H9 (cell line): ENCODE measurements at regions not wholly inside any gene's neighbourhood (a gene's known extent, or its start where the extent isn't known, plus 50 kb on each side); places are given as distances from the start of the nearest gene placed in this dataset.

Source experiments
- DNase-seq: peaks from one replicate; pipeline ENCODE4 v3.0.0-alpha.2; 2017
- H2AFZ ChIP-seq: one replicate; pipeline ENCODE4 v1.6.1; 2013; ENCODE audit warnings: mild to moderate bottlenecking, low read length, control low read depth, moderate library complexity
- H2AK5ac ChIP-seq: 2 replicates; pipeline ENCODE4 v1.6.1; 2013; ENCODE audit warnings: low read length, control low read depth, mixed read lengths; ENCODE audit not compliant: insufficient read length
- H2BK120ac ChIP-seq: one replicate; pipeline ENCODE4 v1.6.1; 2013; ENCODE audit warnings: low read depth, mild to moderate bottlenecking, low read length, control low read depth, inconsistent platforms; ENCODE audit not compliant: poor library complexity, severe bottlenecking
- H2BK12ac ChIP-seq: 2 replicates; pipeline ENCODE4 v1.6.1; 2013; ENCODE audit warnings: low read length, control low read depth, mixed read lengths, low read depth; ENCODE audit not compliant: insufficient read length
- H2BK15ac ChIP-seq: 2 replicates; pipeline ENCODE4 v1.6.1; 2013; ENCODE audit warnings: low read depth, low read length, control low read depth
- H2BK20ac ChIP-seq: one replicate; pipeline ENCODE4 v1.6.1; 2013; ENCODE audit warnings: low read depth, mild to moderate bottlenecking, low read length, control low read depth, inconsistent platforms; ENCODE audit not compliant: poor library complexity, severe bottlenecking
- H2BK5ac ChIP-seq: 2 replicates; pipeline ENCODE4 v1.6.1; 2013; ENCODE audit warnings: low read length, control low read depth, mixed read lengths; ENCODE audit not compliant: insufficient read length
- H3K14ac ChIP-seq: 2 replicates; pipeline ENCODE4 v1.6.1; 2013; ENCODE audit warnings: low read length, control low read depth; ENCODE audit not compliant: insufficient read depth
- H3K18ac ChIP-seq: 2 replicates; pipeline ENCODE4 v1.6.1; 2013; ENCODE audit warnings: low read depth, mild to moderate bottlenecking, mixed read lengths, low read length, control low read depth; ENCODE audit not compliant: insufficient read length
- H3K23ac ChIP-seq: 2 replicates; pipeline ENCODE4 v1.6.1; 2013; ENCODE audit warnings: low read length, control low read depth, mixed read lengths, low read depth; ENCODE audit not compliant: insufficient read length
- H3K23me2 ChIP-seq: 2 replicates; pipeline ENCODE4 v1.6.1; 2013; ENCODE audit warnings: low read depth, mild to moderate bottlenecking, mixed read lengths, low read length, control low read depth; ENCODE audit not compliant: insufficient read length, poor library complexity, severe bottlenecking
- H3K27ac ChIP-seq: 2 replicates; pipeline ENCODE4 v1.5.1; 2013; ENCODE audit warnings: low read length, control low read depth, mixed read lengths, low read depth; ENCODE audit not compliant: insufficient read length
- H3K27me3 ChIP-seq: 2 replicates; pipeline ENCODE4 v1.6.1; 2013; ENCODE audit warnings: low read length, control low read depth, inconsistent platforms; ENCODE audit not compliant: insufficient read depth
- H3K4ac ChIP-seq: 2 replicates; pipeline ENCODE4 v1.6.1; 2013; ENCODE audit warnings: low read depth, mild to moderate bottlenecking, control low read depth, inconsistent platforms, low read length, moderate library complexity
- H3K4me1 ChIP-seq: 2 replicates; pipeline ENCODE4 v1.6.1; 2013; ENCODE audit warnings: low read length, control low read depth, inconsistent platforms; ENCODE audit not compliant: insufficient read depth
- H3K4me2 ChIP-seq: 2 replicates; pipeline ENCODE4 v1.6.1; 2013; ENCODE audit warnings: low read length, control low read depth, mixed read lengths; ENCODE audit not compliant: insufficient read length, insufficient read depth
- H3K56ac ChIP-seq: 2 replicates; pipeline ENCODE4 v1.6.1; 2013; ENCODE audit warnings: low read depth, mild to moderate bottlenecking, mixed read lengths, low read length, control low read depth; ENCODE audit not compliant: insufficient read length
- H3K79me1 ChIP-seq: 2 replicates; pipeline ENCODE4 v1.6.1; 2013; ENCODE audit warnings: low read depth, mild to moderate bottlenecking, moderate library complexity, low read length, control low read depth, inconsistent platforms; ENCODE audit not compliant: insufficient read depth, poor library complexity, severe bottlenecking
- H3K79me2 ChIP-seq: 2 replicates; pipeline ENCODE4 v1.6.1; 2013; ENCODE audit warnings: low read length, control low read depth, inconsistent platforms; ENCODE audit not compliant: insufficient read depth
- H3K9ac ChIP-seq: 2 replicates; pipeline ENCODE4 v1.6.1; 2013; ENCODE audit warnings: low read length, control low read depth, mixed read lengths; ENCODE audit not compliant: insufficient read length; ENCODE audit errors: extremely low read depth
- H3K9me3 ChIP-seq: one replicate; pipeline ENCODE4 v1.6.1; 2013; ENCODE audit warnings: low read depth, low read length, inconsistent platforms; ENCODE audit not compliant: control insufficient read depth
- H3T11ph ChIP-seq: one replicate; pipeline ENCODE4 v1.6.1; 2013; ENCODE audit warnings: mild to moderate bottlenecking, low read length, control low read depth, inconsistent platforms
- H4K20me1 ChIP-seq: one replicate; pipeline ENCODE4 v1.6.1; 2013; ENCODE audit not compliant: control insufficient read depth, insufficient read length, insufficient read depth
- H4K5ac ChIP-seq: 2 replicates; pipeline ENCODE4 v1.6.1; 2013; ENCODE audit warnings: low read depth, mild to moderate bottlenecking, mixed read lengths, low read length, control low read depth; ENCODE audit not compliant: insufficient read length
- H4K8ac ChIP-seq: replicated peaks from 2 replicates; pipeline ENCODE4 v1.6.1; 2013; ENCODE audit warnings: low read length, control low read depth, mixed read lengths, low read depth; ENCODE audit not compliant: insufficient read length
- H4K91ac ChIP-seq: 2 replicates; pipeline ENCODE4 v1.6.1; 2013; ENCODE audit warnings: low read depth, mild to moderate bottlenecking, moderate library complexity, mixed read lengths, low read length, control low read depth; ENCODE audit not compliant: insufficient read length
- H3K27ac Mint-ChIP-seq, 3 experiments: 2 replicates in 2 of 3; 3 replicates in 1 of 3; pipeline ENCODE4 v1.8.0; 2020 to 2021; ENCODE audit warnings: mixed read lengths in 3 of 3, mild to moderate bottlenecking in 1 of 3, moderate library complexity in 1 of 3
- H3K27me3 Mint-ChIP-seq: 2 replicates; pipeline ENCODE4 v1.8.0; 2021; ENCODE audit warnings: low read depth, mild to moderate bottlenecking, moderate library complexity, mixed read lengths
- H3K36me3 Mint-ChIP-seq, 3 experiments: 2 replicates in 2 of 3; 3 replicates in 1 of 3; pipeline ENCODE4 v1.8.0; 2020 to 2021; ENCODE audit warnings: low read depth in 3 of 3, mixed read lengths in 3 of 3; ENCODE audit not compliant: insufficient read depth in 1 of 3
- H3K4me1 Mint-ChIP-seq, 2 experiments: 2 replicates each; pipeline ENCODE4 v1.8.0; 2020; ENCODE audit warnings: mixed read lengths in 2 of 2
- H3K4me3 Mint-ChIP-seq, 2 experiments: 2 replicates in 1 of 2; 3 replicates in 1 of 2; pipeline ENCODE4 v1.8.0; 2020 to 2021; ENCODE audit warnings: mild to moderate bottlenecking in 2 of 2, mixed read lengths in 2 of 2, moderate library complexity in 1 of 2
- H3K9me3 Mint-ChIP-seq, 2 experiments: 2 replicates in 1 of 2; 3 replicates in 1 of 2; pipeline ENCODE4 v1.8.0; 2020; ENCODE audit warnings: mild to moderate bottlenecking in 2 of 2, mixed read lengths in 2 of 2, moderate library complexity in 1 of 2
- WGBS: extraction: QIAGEN DNeasy Blood & Tissue Kit; methylation state at CpG from one replicate; pipeline ENCODE4 v1.1.7; 2013; ENCODE audit warnings: missing lambda C conversion rate, low lambda C conversion rate, mixed read lengths; ENCODE audit not compliant: insufficient read length; ENCODE audit errors: extremely low coverage; 5-methylcytosine and 5-hydroxymethylcytosine counted together
- TF ChIP-seq, protein P1 (sequence below): fragments of 200-600 bp; sonication (generic); conservative IDR thresholded peaks from 3 replicates; pipeline ENCODE4 v1.8.0; 2021; ENCODE audit warnings: antibody characterized with exemption, mild to moderate bottlenecking

GRCh38 chr5:174567506-174568141, 156.8 kb upstream of the MSX2 start:
- Histone ChIP-seq H2BK15ac (no peak overlapping the region), H3K4me1 (no peaks in the 10 kb centered on the region; the same call in 1 of the 2 replicates), H3K79me2 (no peaks in the 10 kb centered on the region), H4K8ac (no peak overlapping the region), H3K9me3 (no peaks in the 10 kb centered on the region), H3K9ac (no peak overlapping the region), H3K14ac (no peak overlapping the region), H3T11ph (no peak overlapping the region), H3K79me1 (no peaks in the 10 kb centered on the region), H3K18ac (no peak overlapping the region), H2AFZ (no peak overlapping the region), H3K4ac (no peak overlapping the region), H2BK12ac (no peak overlapping the region), H2AK5ac (no peak overlapping the region), H3K27me3 (no peaks in the 10 kb centered on the region), H3K4me2 (no peak overlapping the region), H3K56ac (no peak overlapping the region), H2BK5ac (no peak overlapping the region), H4K91ac (no peak overlapping the region), H3K23me2 (no peaks in the 10 kb centered on the region), H3K27ac (no peak overlapping the region), H4K5ac (no peak overlapping the region), H2BK120ac (no peak overlapping the region), H2BK20ac (no peak overlapping the region), H3K23ac (no peak overlapping the region), H4K20me1 (no peaks in the 10 kb centered on the region)
- H3K36me3 Mint-ChIP-seq: no peaks in the 10 kb centered on the region; a peak in 1 of 7 replicates
- no CpG with 5 or more reads among the region's 7 CpGs for WGBS
- no peak overlapping the region for H3K27ac Mint-ChIP-seq
- H3K27me3 Mint-ChIP-seq: peaks cover 7% of the 10 kb centered on the region
- H3K9me3 Mint-ChIP-seq: no peaks in the 10 kb centered on the region
- H3K4me1 Mint-ChIP-seq: peaks cover 0 to 9% of the 10 kb centered on the region in 2 experiments; a peak in 2 of 4 replicates
- TF ChIP-seq, protein P1, sequence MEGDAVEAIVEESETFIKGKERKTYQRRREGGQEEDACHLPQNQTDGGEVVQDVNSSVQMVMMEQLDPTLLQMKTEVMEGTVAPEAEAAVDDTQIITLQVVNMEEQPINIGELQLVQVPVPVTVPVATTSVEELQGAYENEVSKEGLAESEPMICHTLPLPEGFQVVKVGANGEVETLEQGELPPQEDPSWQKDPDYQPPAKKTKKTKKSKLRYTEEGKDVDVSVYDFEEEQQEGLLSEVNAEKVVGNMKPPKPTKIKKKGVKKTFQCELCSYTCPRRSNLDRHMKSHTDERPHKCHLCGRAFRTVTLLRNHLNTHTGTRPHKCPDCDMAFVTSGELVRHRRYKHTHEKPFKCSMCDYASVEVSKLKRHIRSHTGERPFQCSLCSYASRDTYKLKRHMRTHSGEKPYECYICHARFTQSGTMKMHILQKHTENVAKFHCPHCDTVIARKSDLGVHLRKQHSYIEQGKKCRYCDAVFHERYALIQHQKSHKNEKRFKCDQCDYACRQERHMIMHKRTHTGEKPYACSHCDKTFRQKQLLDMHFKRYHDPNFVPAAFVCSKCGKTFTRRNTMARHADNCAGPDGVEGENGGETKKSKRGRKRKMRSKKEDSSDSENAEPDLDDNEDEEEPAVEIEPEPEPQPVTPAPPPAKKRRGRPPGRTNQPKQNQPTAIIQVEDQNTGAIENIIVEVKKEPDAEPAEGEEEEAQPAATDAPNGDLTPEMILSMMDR: no peak
- no peak overlapping the region for H3K4me3 Mint-ChIP-seq
- DNase-seq: no peak
